H1 (cell line): ENCODE measurements at regions not wholly inside any gene's neighbourhood (a gene's known extent, or its start where the extent isn't known, plus 50 kb on each side); places are given as distances from the start of the nearest gene placed in this dataset.

Experiments used
- CTCF ChIA-PET: fragments of 300-600 bp; sonication (Branson Sonifier 250); formaldehyde crosslinking; loops from one replicate; lab custom pipeline; 2021; ENCODE audit not compliant: partially characterized antibody; lab: Charles Lee
- POLR2A ChIA-PET: fragments of 300-600 bp; sonication (Branson Sonifier 250); formaldehyde crosslinking; loops from one replicate; lab custom pipeline; 2021; ENCODE audit warnings: inconsistent platforms; ENCODE audit not compliant: partially characterized antibody; lab: Charles Lee
- DNase-seq, 2 experiments: peaks; one replicate each; pipeline versions ENCODE4 v3.0.0 to v3.0.0-alpha.2; 2010 to 2022; ENCODE audit warnings: low spot score in 2 of 2, low read depth in 1 of 2, mixed read lengths in 1 of 2
- FAIRE-seq: peaks from 2 replicates; lab custom pipeline; 2011; peaks lifted over from hg19 to GRCh38; lab: Jason Lieb, UNC
- H2AFZ ChIP-seq: 2 replicates; pipeline ENCODE4 v1.8.1; 2012; ENCODE audit warnings: low read length, inconsistent platforms
- H2AK5ac ChIP-seq: 2 replicates; pipeline ENCODE4 v1.6.1; 2013; ENCODE audit warnings: low read depth, low read length
- H2BK120ac ChIP-seq: replicated peaks from 2 replicates; pipeline ENCODE3; 2013; ENCODE audit warnings: low read depth, low read length, inconsistent platforms
- H2BK12ac ChIP-seq: 2 replicates; pipeline ENCODE4 v1.6.1; 2013; ENCODE audit warnings: low read depth, low read length
- H2BK15ac ChIP-seq: 2 replicates; pipeline ENCODE4 v1.6.1; 2013; ENCODE audit warnings: low read length
- H2BK20ac ChIP-seq: 2 replicates; pipeline ENCODE4 v1.6.1; 2013; ENCODE audit warnings: low read length
- H2BK5ac ChIP-seq: 2 replicates; pipeline ENCODE4 v1.6.1; 2013; ENCODE audit warnings: low read depth, low read length
- H3K14ac ChIP-seq: 2 replicates; pipeline ENCODE4 v1.6.1; 2013; ENCODE audit warnings: inconsistent platforms; ENCODE audit not compliant: insufficient read length
- H3K18ac ChIP-seq: 2 replicates; pipeline ENCODE4 v1.6.1; 2013; ENCODE audit warnings: low read length; ENCODE audit errors: extremely low read depth
- H3K23ac ChIP-seq: 2 replicates; pipeline ENCODE4 v1.6.1; 2013; ENCODE audit warnings: inconsistent platforms; ENCODE audit not compliant: insufficient read length
- H3K23me2 ChIP-seq: 2 replicates; pipeline ENCODE4 v1.6.1; 2013; ENCODE audit warnings: low read depth, low read length
- H3K27ac ChIP-seq: 2 replicates; pipeline ENCODE4 v1.6.1; 2011; ENCODE audit warnings: low read depth, low read length, inconsistent platforms
- H3K27me3 ChIP-seq, 4 experiments: replicated peaks in 1 of 4; 1 replicate in 1 of 4; 2 replicates in 3 of 4; pipeline versions ENCODE4 v1.6.1 to v1.8.1; 2011 to 2013; ENCODE audit warnings: low read length in 3 of 4, mild to moderate bottlenecking in 3 of 4, inconsistent platforms in 2 of 4, mixed read lengths in 2 of 4, moderate library complexity in 1 of 4; ENCODE audit not compliant: control insufficient read depth in 3 of 4, insufficient read depth in 3 of 4; ENCODE audit errors: extremely low read depth in 1 of 4
- H3K36me3 ChIP-seq, 4 experiments: 2 replicates each; pipeline versions ENCODE4 v1.6.1 to v1.8.1; 2011 to 2013; ENCODE audit warnings: mild to moderate bottlenecking in 4 of 4, low read length in 3 of 4, moderate library complexity in 2 of 4, control low read depth in 1 of 4, inconsistent platforms in 1 of 4; ENCODE audit not compliant: insufficient read depth in 4 of 4, control insufficient read depth in 2 of 4
- H3K4ac ChIP-seq: replicated peaks from 2 replicates; pipeline ENCODE3; 2013; ENCODE audit warnings: low read length, low read depth, mixed read lengths, inconsistent platforms; ENCODE audit not compliant: insufficient read length
- H3K4me1 ChIP-seq, 4 experiments: replicated peaks in 1 of 4; 1 replicate in 1 of 4; 2 replicates in 3 of 4; pipeline versions ENCODE4 v1.6.1 to v1.8.1; 2011 to 2013; ENCODE audit warnings: low read length in 3 of 4, inconsistent platforms in 2 of 4, mixed read lengths in 1 of 4; ENCODE audit not compliant: insufficient read depth in 4 of 4, control insufficient read depth in 3 of 4
- H3K4me2 ChIP-seq, 2 experiments: 2 replicates each; pipeline versions ENCODE4 v1.6.1 to v1.8.1; 2011 to 2013; ENCODE audit warnings: low read depth in 2 of 2, low read length in 2 of 2, control low read depth in 1 of 2, inconsistent platforms in 1 of 2, mild to moderate bottlenecking in 1 of 2; ENCODE audit not compliant: insufficient read depth in 1 of 2
- H3K4me3 ChIP-seq, 4 experiments: fragments of 200-600, 300-600 bp in 1 of 4; sonication (generic), shearing (Covaris generic), sonication (Bioruptor Twin) in 1 of 4; 2 replicates each; pipeline versions ENCODE4 v1.5.1 to v1.8.1; 2011 to 2016; ENCODE audit warnings: low read length in 4 of 4, low read depth in 3 of 4, control low read depth in 2 of 4, inconsistent platforms in 2 of 4, mild to moderate bottlenecking in 2 of 4, mixed read lengths in 1 of 4, moderate library complexity in 1 of 4; ENCODE audit not compliant: insufficient read depth in 2 of 4; ENCODE audit errors: extremely low read depth in 1 of 4
- H3K56ac ChIP-seq: replicated peaks from 2 replicates; pipeline ENCODE3; 2013; ENCODE audit warnings: low read depth, mild to moderate bottlenecking, mixed read lengths, low read length, inconsistent platforms; ENCODE audit not compliant: insufficient read length
- H3K79me1 ChIP-seq: 2 replicates; pipeline ENCODE4 v1.6.1; 2013; ENCODE audit warnings: low read depth, low read length, control low read depth
- H3K79me2 ChIP-seq, 2 experiments: 2 replicates each; pipeline versions ENCODE4 v1.6.1 to v1.8.1; 2012 to 2013; ENCODE audit warnings: low read length in 2 of 2, mild to moderate bottlenecking in 2 of 2, inconsistent platforms in 1 of 2; ENCODE audit not compliant: insufficient read depth in 2 of 2, control insufficient read depth in 1 of 2
- H3K9ac ChIP-seq, 4 experiments: replicated peaks in 1 of 4; 1 replicate in 1 of 4; 2 replicates in 3 of 4; pipeline versions ENCODE4 v1.6.1 to v1.8.1; 2011 to 2013; ENCODE audit warnings: low read depth in 3 of 4, low read length in 3 of 4, control low read depth in 2 of 4, mild to moderate bottlenecking in 2 of 4, moderate library complexity in 2 of 4, inconsistent platforms in 1 of 4; ENCODE audit errors: extremely low read depth in 1 of 4
- H3K9me3 ChIP-seq, 2 experiments: 2 replicates each; pipeline versions ENCODE4 v1.6.1 to v1.8.1; 2012 to 2013; ENCODE audit warnings: mild to moderate bottlenecking in 2 of 2, moderate library complexity in 2 of 2, control low read depth in 1 of 2, inconsistent platforms in 1 of 2, low read depth in 1 of 2, low read length in 1 of 2, mixed read lengths in 1 of 2; ENCODE audit not compliant: insufficient read depth in 2 of 2
- H4K20me1 ChIP-seq, 2 experiments: replicated peaks in 1 of 2; 2 replicates each; pipeline versions ENCODE3 to v1.8.1; 2011 to 2013; ENCODE audit warnings: inconsistent platforms in 2 of 2, low read length in 2 of 2, mild to moderate bottlenecking in 1 of 2; ENCODE audit not compliant: insufficient read depth in 2 of 2, control insufficient read depth in 1 of 2
- H4K5ac ChIP-seq: 2 replicates; pipeline ENCODE4 v1.6.1; 2013; ENCODE audit warnings: low read length, low read depth, mixed read lengths, inconsistent platforms; ENCODE audit not compliant: insufficient read length
- H4K8ac ChIP-seq: 2 replicates; pipeline ENCODE4 v1.8.0; 2013; ENCODE audit warnings: mild to moderate bottlenecking, moderate library complexity, low read length, inconsistent platforms; ENCODE audit not compliant: insufficient read depth; ENCODE audit errors: extremely low read depth
- H4K91ac ChIP-seq: replicated peaks from 2 replicates; pipeline ENCODE3; 2013; ENCODE audit warnings: low read length, mixed read lengths, inconsistent platforms; ENCODE audit not compliant: insufficient read length
- CBX5 ChIP-seq: fragments of 300-800, 300-1000 bp; sonication (generic); IDR thresholded peaks from 2 replicates; pipeline ENCODE4 v1.7.1; 2016; ENCODE audit warnings: antibody characterized with exemption, low read length, low read depth
- CEBPB ChIP-seq: IDR thresholded peaks from 2 replicates; pipeline ENCODE4 v1.6.1; 2012; ENCODE audit warnings: low read depth, low read length
- FOSL1 ChIP-seq: IDR thresholded peaks from 2 replicates; pipeline ENCODE4 v1.6.1; 2011; ENCODE audit warnings: mild to moderate bottlenecking, low read depth, low read length, moderate library complexity; ENCODE audit not compliant: insufficient read depth
- KDM1A ChIP-seq: fragments of 200-600, 300-600 bp; sonication (generic); IDR thresholded peaks from 2 replicates; pipeline ENCODE4 v1.7.1; 2016; ENCODE audit warnings: mild to moderate bottlenecking, low read length, borderline replicate concordance
- MAX ChIP-seq: IDR thresholded peaks from 2 replicates; pipeline ENCODE4 v1.6.1; 2012; ENCODE audit warnings: inconsistent platforms
- NANOG ChIP-seq: IDR thresholded peaks from 2 replicates; pipeline ENCODE4 v1.6.1; 2011; ENCODE audit warnings: low read length, low read depth, mild to moderate bottlenecking, inconsistent platforms; ENCODE audit not compliant: insufficient read depth, poor library complexity, severe bottlenecking
- PHF8 ChIP-seq: fragments of 200-600 bp; sonication (generic); conservative IDR thresholded peaks from 2 replicates; pipeline ENCODE4 v1.7.1; 2012; ENCODE audit warnings: low read depth, mild to moderate bottlenecking, inconsistent platforms, low read length, moderate library complexity
- SP4 ChIP-seq: IDR thresholded peaks from 2 replicates; pipeline ENCODE4 v1.6.1; 2012; ENCODE audit warnings: low read length, inconsistent platforms
- SUZ12 ChIP-seq: fragments of 200-600 bp; sonication (generic); IDR thresholded peaks from 2 replicates; pipeline ENCODE4 v1.6.1; 2012; ENCODE audit warnings: mild to moderate bottlenecking, inconsistent platforms, low read length, moderate library complexity, mixed read lengths
- TEAD4 ChIP-seq: IDR thresholded peaks from 2 replicates; pipeline ENCODE4 v1.6.1; 2012; ENCODE audit warnings: low read depth, low read length, inconsistent platforms, mixed read lengths
- ZNF274 ChIP-seq: IDR thresholded peaks from 2 replicates; pipeline ENCODE4 v1.7.0; 2012; ENCODE audit warnings: low read length, borderline replicate concordance; ENCODE audit errors: extremely low read depth
- WGBS, 2 experiments: shearing (Covaris generic) in 1 of 2; methylation state at CpG; one replicate each; pipeline versions ENCODE4 v1.1.6 to v1.1.7; 2013 to 2015; ENCODE audit warnings: low lambda C conversion rate in 2 of 2, mixed read lengths in 2 of 2, inconsistent platforms in 1 of 2, low coverage in 1 of 2, missing lambda C conversion rate in 1 of 2; ENCODE audit not compliant: insufficient replicate concordance in 2 of 2, insufficient coverage in 1 of 2, insufficient read length in 1 of 2; ENCODE audit errors: extremely low coverage in 1 of 2, missing lambda C conversion rate in 1 of 2; 5-methylcytosine and 5-hydroxymethylcytosine counted together
- TF ChIP-seq, protein P1 (sequence below), 3 experiments: IDR thresholded peaks; 1 replicate in 2 of 3; 2 replicates in 1 of 3; pipeline versions ENCODE4 v1.5.1 to v1.6.1; 2011; ENCODE audit warnings: low read length in 3 of 3, mild to moderate bottlenecking in 3 of 3, inconsistent platforms in 2 of 3, low read depth in 1 of 3, moderate library complexity in 1 of 3; ENCODE audit not compliant: insufficient read depth in 1 of 3; ENCODE audit errors: control extremely low read depth in 1 of 3

GRCh38 chrX:13265549-13266132 is 54.2 kb downstream of the ATXN3L start:
- no peaks in the 10 kb centered on the region for H3K23me2 ChIP-seq
- no peak overlapping the region for H4K5ac ChIP-seq
- CTCF ChIA-PET: no interaction called here
- no peak overlapping the region for H3K18ac ChIP-seq
- H3K4ac ChIP-seq: no peak overlapping the region
- H3K4me3 ChIP-seq: no peak overlapping the region
- no peaks in the 10 kb centered on the region for H3K79me1 ChIP-seq
- no peak overlapping the region for H3K4me2 ChIP-seq
- H4K91ac ChIP-seq: no peak overlapping the region
- no peaks in the 10 kb centered on the region for H3K36me3 ChIP-seq
- no peak overlapping the region for H3K27ac ChIP-seq
- no peak overlapping the region for H2AK5ac ChIP-seq
- H2BK12ac ChIP-seq: no peak overlapping the region
- no peak overlapping the region for H2AFZ ChIP-seq
- no peak overlapping the region for H4K8ac ChIP-seq
- H3K4me1 ChIP-seq: peaks cover 0 to 6% (median 1%) of the 10 kb centered on the region in 4 experiments; a peak in 2 of 7 replicates
- H3K9me3 ChIP-seq: no peaks in the 10 kb centered on the region
- POLR2A ChIA-PET: no interaction called here
- H3K56ac ChIP-seq: no peak overlapping the region
- H2BK5ac ChIP-seq: no peak overlapping the region
- H4K20me1 ChIP-seq: no peaks in the 10 kb centered on the region
- H3K23ac ChIP-seq: no peak overlapping the region
- no peaks in the 10 kb centered on the region for H3K27me3 ChIP-seq
- no peak overlapping the region for H2BK20ac ChIP-seq
- H3K14ac ChIP-seq: no peak overlapping the region
- DNase-seq (no peak), FAIRE-seq (peak; percentile 36)
- H3K9ac ChIP-seq: no peak overlapping the region
- no peaks in the 10 kb centered on the region for H3K79me2 ChIP-seq
- H2BK15ac ChIP-seq: no peak overlapping the region
- 100% methylated on average over 3 of the region's 4 CpGs; no CpG with 5 or more reads in 1 of the 2 experiments for whole genome bisulfite sequencing, 2 experiments
- no peak overlapping the region for H2BK120ac ChIP-seq
- TF ChIP-seq NANOG (no peak), FOSL1 (no peak), ZNF274 (no peak), KDM1A (no peak), CEBPB (no peak), SP4 (no peak), PHF8 (no peak), TEAD4 (no peak), SUZ12 (no peak), MAX (no peak), CBX5 (no peak)
- TF ChIP-seq, protein P1, sequence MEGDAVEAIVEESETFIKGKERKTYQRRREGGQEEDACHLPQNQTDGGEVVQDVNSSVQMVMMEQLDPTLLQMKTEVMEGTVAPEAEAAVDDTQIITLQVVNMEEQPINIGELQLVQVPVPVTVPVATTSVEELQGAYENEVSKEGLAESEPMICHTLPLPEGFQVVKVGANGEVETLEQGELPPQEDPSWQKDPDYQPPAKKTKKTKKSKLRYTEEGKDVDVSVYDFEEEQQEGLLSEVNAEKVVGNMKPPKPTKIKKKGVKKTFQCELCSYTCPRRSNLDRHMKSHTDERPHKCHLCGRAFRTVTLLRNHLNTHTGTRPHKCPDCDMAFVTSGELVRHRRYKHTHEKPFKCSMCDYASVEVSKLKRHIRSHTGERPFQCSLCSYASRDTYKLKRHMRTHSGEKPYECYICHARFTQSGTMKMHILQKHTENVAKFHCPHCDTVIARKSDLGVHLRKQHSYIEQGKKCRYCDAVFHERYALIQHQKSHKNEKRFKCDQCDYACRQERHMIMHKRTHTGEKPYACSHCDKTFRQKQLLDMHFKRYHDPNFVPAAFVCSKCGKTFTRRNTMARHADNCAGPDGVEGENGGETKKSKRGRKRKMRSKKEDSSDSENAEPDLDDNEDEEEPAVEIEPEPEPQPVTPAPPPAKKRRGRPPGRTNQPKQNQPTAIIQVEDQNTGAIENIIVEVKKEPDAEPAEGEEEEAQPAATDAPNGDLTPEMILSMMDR (IDR thresholded peaks at IDR 0.05; ENCODE audit: control extremely low read depth in 1 of 3, insufficient read depth in 1 of 3, low read depth in 1 of 3, low read length in 3 of 3): no peak
